Esophagus muscularis mucosa (tissue), 4 donors: ENCODE measurements at regions not wholly inside any gene's neighbourhood (a gene's known extent, or its start where the extent isn't known, plus 50 kb on each side); places are given as distances from the start of the nearest gene placed in this dataset.

Source experiments
- DNase-seq: peaks from one replicate; pipeline ENCODE4 v3.0.0-alpha.2; 2017; ENCODE audit errors: extremely low spot score
- H3K27ac ChIP-seq, 4 donors: fragments of 200-600 bp; sonication (generic); replicated peaks in 1 of 4; 1 replicate in 3 of 4; 2 replicates in 1 of 4; pipeline ENCODE4 v1.5.1; 2016 to 2019; ENCODE audit warnings: mild to moderate bottlenecking in 1 of 4
- H3K27me3 ChIP-seq, 4 donors: fragments of 200-600 bp; sonication (generic); one replicate each; pipeline versions ENCODE4 v1.5.1 to v1.6.0; 2016 to 2019
- H3K36me3 ChIP-seq, 4 donors: fragments of 200-600 bp; sonication (generic); one replicate each; pipeline ENCODE4 v1.5.1; 2016 to 2019
- H3K4me1 ChIP-seq, 4 donors: fragments of 200-600 bp; sonication (generic); one replicate each; pipeline ENCODE4 v1.5.1; 2016 to 2019
- H3K4me3 ChIP-seq, 4 donors: fragments of 200-600 bp; sonication (generic); 1 replicate in 2 of 4; 2 replicates in 2 of 4; pipeline ENCODE4 v1.5.1; 2016 to 2019; ENCODE audit warnings: mild to moderate bottlenecking in 4 of 4, moderate library complexity in 1 of 4
- H3K9me3 ChIP-seq, 4 donors: fragments of 200-600 bp; sonication (generic); 1 replicate in 3 of 4; 2 replicates in 1 of 4; pipeline ENCODE4 v1.5.1; 2016 to 2019
- EP300 ChIP-seq: sonication (generic); formaldehyde crosslinking; IDR thresholded peaks from one replicate; pipeline ENCODE4 v1.6.1; 2017; ENCODE audit warnings: antibody characterized with exemption
- POLR2A ChIP-seq: fragments of 450-650 bp; IDR thresholded peaks from one replicate; pipeline ENCODE4 v1.6.1; 2017; ENCODE audit warnings: antibody characterized with exemption, moderate library complexity, mild to moderate bottlenecking, low read depth
- POLR2AphosphoS5 ChIP-seq, 2 donors: sonication (generic); formaldehyde crosslinking; IDR thresholded peaks; one replicate each; pipeline ENCODE4 v1.6.1; 2017; ENCODE audit warnings: antibody characterized with exemption in 2 of 2
- WGBS: methylation state at CpG from one replicate; pipeline ENCODE4 v1.1.5; 2018; 5-methylcytosine and 5-hydroxymethylcytosine counted together
- intact Hi-C: fragments of 100-400 bp; cut with DNase I; formaldehyde crosslinking; loops from one replicate; pipeline ENCODE4 v1.15.1; 2023
- TF ChIP-seq, protein P1 (sequence below), 3 experiments: fragments of 200-600 bp in 2 of 3; fragments of 450-650 bp in 1 of 3; sonication (generic) in 2 of 3; IDR thresholded peaks; one replicate each; pipeline ENCODE4 v1.5.1; 2017 to 2019; ENCODE audit warnings: antibody characterized with exemption in 3 of 3, mild to moderate bottlenecking in 2 of 3, moderate library complexity in 1 of 3

DNA sequence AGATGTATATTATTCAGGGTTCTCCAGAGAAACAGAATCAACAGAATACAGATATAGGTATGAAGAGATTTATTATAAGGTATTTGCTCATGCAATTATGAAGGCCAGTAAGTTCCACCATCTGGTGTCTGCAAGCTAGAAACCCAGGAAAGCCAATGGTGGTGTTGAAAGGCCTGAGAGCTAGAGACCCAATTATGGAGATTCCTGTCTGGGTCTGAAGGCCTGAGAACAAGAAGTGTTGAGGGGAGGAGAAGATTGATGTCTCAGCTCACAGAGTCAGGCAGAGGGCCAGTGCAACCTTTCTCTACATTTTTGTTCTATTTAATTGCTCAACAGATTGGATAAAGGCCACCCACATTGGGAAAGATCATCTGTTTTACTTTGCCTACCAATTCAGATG lies 524.2 kb upstream of the CRIM1 start:
- no peak for TF ChIP-seq POLR2AphosphoS5 (IDR thresholded peaks at IDR 0.05)
- TF ChIP-seq EP300 = no peak
- no peak for TF ChIP-seq POLR2A
- TF ChIP-seq, protein P1, sequence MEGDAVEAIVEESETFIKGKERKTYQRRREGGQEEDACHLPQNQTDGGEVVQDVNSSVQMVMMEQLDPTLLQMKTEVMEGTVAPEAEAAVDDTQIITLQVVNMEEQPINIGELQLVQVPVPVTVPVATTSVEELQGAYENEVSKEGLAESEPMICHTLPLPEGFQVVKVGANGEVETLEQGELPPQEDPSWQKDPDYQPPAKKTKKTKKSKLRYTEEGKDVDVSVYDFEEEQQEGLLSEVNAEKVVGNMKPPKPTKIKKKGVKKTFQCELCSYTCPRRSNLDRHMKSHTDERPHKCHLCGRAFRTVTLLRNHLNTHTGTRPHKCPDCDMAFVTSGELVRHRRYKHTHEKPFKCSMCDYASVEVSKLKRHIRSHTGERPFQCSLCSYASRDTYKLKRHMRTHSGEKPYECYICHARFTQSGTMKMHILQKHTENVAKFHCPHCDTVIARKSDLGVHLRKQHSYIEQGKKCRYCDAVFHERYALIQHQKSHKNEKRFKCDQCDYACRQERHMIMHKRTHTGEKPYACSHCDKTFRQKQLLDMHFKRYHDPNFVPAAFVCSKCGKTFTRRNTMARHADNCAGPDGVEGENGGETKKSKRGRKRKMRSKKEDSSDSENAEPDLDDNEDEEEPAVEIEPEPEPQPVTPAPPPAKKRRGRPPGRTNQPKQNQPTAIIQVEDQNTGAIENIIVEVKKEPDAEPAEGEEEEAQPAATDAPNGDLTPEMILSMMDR (IDR thresholded peaks at IDR 0.05) = no peak
- Histone ChIP-seq H3K4me1 (no peaks in the 10 kb centered on the region), H3K36me3 (no peaks in the 10 kb centered on the region), H3K9me3 (no peaks in the 10 kb centered on the region), H3K27me3 (no peaks in the 10 kb centered on the region), H3K4me3 (no peak overlapping the region), H3K27ac (no peak overlapping the region)
- intact Hi-C loops = no loop called here
- no peak for DNase-seq

DNA sequence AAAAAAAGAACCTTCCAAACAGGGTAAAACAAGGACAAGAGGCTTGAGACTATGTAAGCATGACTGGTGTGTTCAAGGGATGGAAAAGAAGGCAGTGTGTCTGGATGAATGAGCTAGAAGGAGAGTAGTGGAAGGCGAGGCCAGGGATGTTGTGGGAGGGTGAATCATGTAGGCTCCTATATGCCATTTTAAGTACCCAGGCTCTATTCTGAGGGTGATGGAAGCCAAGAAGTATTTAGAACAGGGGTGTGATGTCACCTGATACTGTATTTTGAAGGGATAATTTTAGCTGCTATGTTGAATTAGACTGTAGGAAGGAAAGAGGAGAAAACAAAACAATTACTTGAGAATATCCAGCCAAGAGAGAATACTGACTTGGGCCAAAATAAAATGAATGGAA lies 524.7 kb upstream of the CRIM1 start:
- intact Hi-C loops = no loop called here
- no peaks in the 10 kb centered on the region for H3K9me3 ChIP-seq
- no peak overlapping the region for H3K27ac ChIP-seq
- TF ChIP-seq POLR2AphosphoS5 (IDR thresholded peaks at IDR 0.05) (no peak), POLR2A (no peak), EP300 (no peak)
- TF ChIP-seq, protein P1 (IDR thresholded peaks at IDR 0.05) = no peak
- H3K4me3 ChIP-seq = no peak overlapping the region
- 86% methylated on average over 1 of the region's 1 CpG for WGBS
- H3K36me3 ChIP-seq = no peaks in the 10 kb centered on the region
- no peaks in the 10 kb centered on the region for H3K27me3 ChIP-seq
- no peaks in the 10 kb centered on the region for H3K4me1 ChIP-seq
- DNase-seq = no peak

DNA sequence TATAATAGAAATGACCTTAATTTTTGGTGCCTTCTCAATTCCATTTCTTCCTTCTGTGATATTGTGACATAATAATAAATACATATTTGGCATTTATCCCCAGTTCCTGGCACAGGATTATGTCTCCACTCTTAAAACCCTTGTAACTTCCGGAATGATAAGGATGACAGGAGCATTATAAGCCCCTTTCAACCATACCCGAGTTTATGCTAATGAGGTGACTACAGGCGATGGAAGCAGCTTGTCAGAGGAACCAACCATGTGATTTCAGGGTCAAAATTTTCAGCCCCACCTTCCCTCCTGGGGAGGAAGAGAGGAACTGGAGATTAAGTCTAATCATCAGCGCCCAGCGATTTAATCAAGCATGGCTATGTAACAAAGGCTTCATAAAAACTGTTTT lies 528.5 kb upstream of the CRIM1 start:
- WGBS = 95% methylated on average over 5 of the region's 5 CpGs
- no peaks in the 10 kb centered on the region for H3K9me3 ChIP-seq
- no peaks in the 10 kb centered on the region for H3K4me1 ChIP-seq
- H3K4me3 ChIP-seq = no peak overlapping the region
- no peaks in the 10 kb centered on the region for H3K36me3 ChIP-seq
- no peak for DNase-seq
- TF ChIP-seq POLR2AphosphoS5 (IDR thresholded peaks at IDR 0.05) (no peak), EP300 (no peak), POLR2A (no peak)
- TF ChIP-seq, protein P1 (IDR thresholded peaks at IDR 0.05) = no peak
- H3K27me3 ChIP-seq = no peaks in the 10 kb centered on the region
- H3K27ac ChIP-seq = no peak overlapping the region
- intact Hi-C loops = no loop called here

DNA sequence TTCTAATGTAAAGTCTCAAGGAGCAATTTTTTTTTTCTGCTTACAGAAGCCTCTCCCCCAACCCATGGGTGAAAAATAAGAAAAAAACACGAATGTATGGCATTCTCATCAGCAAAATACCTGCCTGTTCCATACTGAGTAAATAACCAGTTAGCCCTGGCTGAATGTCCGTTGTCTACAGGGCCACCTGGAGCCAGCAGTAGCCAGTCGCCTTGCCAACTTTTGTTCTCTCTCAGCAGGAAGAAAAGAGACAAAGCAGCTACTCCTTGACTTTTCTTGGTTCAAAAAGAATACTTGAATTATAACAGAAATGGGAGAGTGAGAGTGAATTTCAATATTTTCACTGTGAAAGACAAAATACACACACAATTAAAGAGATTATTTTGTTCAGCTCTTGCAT lies 532.9 kb upstream of the CRIM1 start:
- intact Hi-C loops = no loop called here
- H3K36me3 ChIP-seq = no peaks in the 10 kb centered on the region
- no peak overlapping the region for H3K4me3 ChIP-seq
- no peaks in the 10 kb centered on the region for H3K4me1 ChIP-seq
- WGBS = 61% methylated on average over 3 of the region's 3 CpGs
- no peaks in the 10 kb centered on the region for H3K27me3 ChIP-seq
- TF ChIP-seq, protein P1 (IDR thresholded peaks at IDR 0.05) = no peak
- TF ChIP-seq POLR2AphosphoS5 (IDR thresholded peaks at IDR 0.05) = no peak
- TF ChIP-seq EP300 = no peak
- TF ChIP-seq POLR2A = no peak
- no peaks in the 10 kb centered on the region for H3K9me3 ChIP-seq
- no peak overlapping the region for H3K27ac ChIP-seq
- no peak for DNase-seq

DNA sequence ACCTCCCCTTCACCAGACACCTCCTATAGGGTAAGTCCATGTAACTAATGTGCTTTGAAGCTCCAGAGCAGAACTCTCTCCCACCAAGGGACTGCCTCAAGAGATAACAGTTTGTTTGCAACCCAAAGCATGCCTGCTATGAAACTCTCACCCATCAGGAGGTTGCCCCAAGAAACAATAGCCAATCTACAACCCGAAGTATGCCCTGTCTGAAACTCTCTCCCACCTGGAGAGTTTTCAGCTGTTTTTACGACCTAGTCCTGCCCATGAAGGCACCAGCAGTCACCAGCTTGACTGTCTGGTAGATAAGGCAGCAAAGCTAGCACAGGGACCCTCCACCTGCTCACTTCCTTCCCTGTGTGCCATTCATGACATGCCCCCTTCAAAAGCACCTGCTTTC lies 533.9 kb upstream of the CRIM1 start:
- TF ChIP-seq EP300 = no peak
- TF ChIP-seq, protein P1 (IDR thresholded peaks at IDR 0.05) = no peak
- TF ChIP-seq POLR2A = no peak
- no peak for TF ChIP-seq POLR2AphosphoS5 (IDR thresholded peaks at IDR 0.05)
- H3K9me3 ChIP-seq = no peaks in the 10 kb centered on the region
- no peaks in the 10 kb centered on the region for H3K27me3 ChIP-seq
- H3K4me3 ChIP-seq = no peak overlapping the region
- no peaks in the 10 kb centered on the region for H3K36me3 ChIP-seq
- no peaks in the 10 kb centered on the region for H3K4me1 ChIP-seq
- DNase-seq = no peak
- 75% methylated on average over 2 of the region's 2 CpGs for WGBS
- no peak overlapping the region for H3K27ac ChIP-seq
- intact Hi-C loops = no loop called here
